T-helper 1 cell treated with Interleukin-12 subunit alpha and Interleukin-12 subunit beta and Interleukin-4 antibody, amounts not matched to agents 30 μg/mL and 1 μg/mL, for 36 hours (primary cell): ENCODE measurements at regions not wholly inside any gene's neighbourhood (a gene's known extent, or its start where the extent isn't known, plus 50 kb on each side); places are given as distances from the start of the nearest gene placed in this dataset.

Experiments
- H3K27ac Mint-ChIP-seq: one replicate; pipeline ENCODE4 v1.8.0; 2021; ENCODE audit warnings: mild to moderate bottlenecking, mixed read lengths
- H3K27me3 Mint-ChIP-seq: one replicate; pipeline ENCODE4 v1.8.0; 2021; ENCODE audit warnings: low read depth, mixed read lengths
- H3K36me3 Mint-ChIP-seq: one replicate; pipeline ENCODE4 v1.8.0; 2021; ENCODE audit warnings: low read depth, mixed read lengths
- H3K4me1 Mint-ChIP-seq: one replicate; pipeline ENCODE4 v1.8.0; 2021; ENCODE audit warnings: low read depth, mixed read lengths
- H3K4me3 Mint-ChIP-seq: one replicate; pipeline ENCODE4 v1.8.0; 2021; ENCODE audit warnings: mild to moderate bottlenecking, moderate library complexity, mixed read lengths
- H3K9me3 Mint-ChIP-seq: one replicate; pipeline ENCODE4 v1.8.0; 2021; ENCODE audit warnings: mixed read lengths

DNA sequence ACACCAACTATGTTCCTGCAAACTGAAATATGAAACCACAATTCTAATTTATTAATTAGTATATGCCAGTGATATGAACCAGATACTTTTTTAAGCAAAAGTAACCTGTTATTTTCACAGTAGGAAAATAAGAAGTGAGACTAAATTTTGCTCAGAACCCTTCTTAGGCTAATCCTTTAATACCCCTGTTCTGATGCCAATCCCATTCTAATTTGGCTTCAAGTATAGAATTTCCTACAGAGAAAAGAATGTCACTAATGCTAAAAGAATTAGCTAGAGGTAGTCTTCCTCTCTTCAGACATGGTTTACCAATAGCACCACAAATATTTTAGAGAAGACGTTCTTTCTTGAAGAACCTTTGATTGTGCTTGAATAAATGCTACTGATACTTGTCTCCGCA, 758.4 kb downstream of the FLRT2 start:
- Mint-ChIP-seq H3K36me3 (no peaks in the 10 kb centered on the region), H3K4me3 (no peak overlapping the region), H3K4me1 (no peaks in the 10 kb centered on the region), H3K9me3 (peaks cover 8% of the 10 kb centered on the region), H3K27me3 (no peaks in the 10 kb centered on the region), H3K27ac (no peak overlapping the region)

DNA sequence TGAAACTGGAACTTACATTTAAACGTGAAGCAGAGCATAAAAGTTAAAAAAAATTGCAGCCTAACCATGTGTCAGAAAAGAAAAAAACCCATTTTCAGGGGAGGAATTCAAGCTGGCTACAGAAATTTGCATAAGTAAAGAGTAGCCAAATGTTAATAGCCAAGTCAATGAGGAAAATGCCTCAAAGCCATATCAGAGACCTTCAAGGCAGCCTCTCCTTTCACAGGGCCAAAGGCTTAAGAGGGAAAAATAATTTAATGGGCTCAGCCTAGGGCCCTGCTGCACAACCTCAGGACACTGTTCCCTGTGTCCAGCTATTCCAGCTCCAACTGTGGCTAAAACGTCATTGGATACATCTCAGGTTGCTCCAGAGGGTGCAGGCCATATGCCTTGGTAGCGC, 749.5 kb downstream of the FLRT2 start:
- no peak overlapping the region for H3K4me3 Mint-ChIP-seq
- H3K36me3 Mint-ChIP-seq: no peaks in the 10 kb centered on the region
- H3K27me3 Mint-ChIP-seq: no peaks in the 10 kb centered on the region

DNA sequence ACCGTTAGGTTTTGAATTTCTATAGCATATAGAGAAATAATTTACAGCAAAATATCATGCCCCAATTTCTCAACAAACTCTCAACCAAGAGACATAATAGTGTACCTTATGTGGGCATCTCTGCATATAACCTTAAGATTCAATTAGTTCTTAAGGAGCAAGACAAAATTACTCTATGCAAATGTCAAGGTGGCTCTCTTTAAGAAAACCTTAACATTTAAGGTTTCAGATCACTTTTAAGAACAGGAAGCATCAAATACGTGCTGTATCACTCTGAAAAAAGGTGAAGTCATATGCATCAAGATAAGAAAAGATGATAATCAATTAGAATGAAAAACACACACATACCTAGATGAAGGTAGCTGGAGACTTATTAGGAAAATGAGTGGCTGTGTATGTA, 728.0 kb downstream of the FLRT2 start:
- Mint-ChIP-seq H3K9me3 (no peaks in the 10 kb centered on the region), H3K27ac (no peak overlapping the region), H3K36me3 (no peaks in the 10 kb centered on the region), H3K4me3 (no peak overlapping the region), H3K4me1 (no peaks in the 10 kb centered on the region), H3K27me3 (no peaks in the 10 kb centered on the region)

More for the DNA sequence above, 749.5 kb downstream of the FLRT2 start:
- Mint-ChIP-seq H3K27ac (no peak overlapping the region), H3K9me3 (no peaks in the 10 kb centered on the region), H3K4me1 (no peaks in the 10 kb centered on the region)

DNA sequence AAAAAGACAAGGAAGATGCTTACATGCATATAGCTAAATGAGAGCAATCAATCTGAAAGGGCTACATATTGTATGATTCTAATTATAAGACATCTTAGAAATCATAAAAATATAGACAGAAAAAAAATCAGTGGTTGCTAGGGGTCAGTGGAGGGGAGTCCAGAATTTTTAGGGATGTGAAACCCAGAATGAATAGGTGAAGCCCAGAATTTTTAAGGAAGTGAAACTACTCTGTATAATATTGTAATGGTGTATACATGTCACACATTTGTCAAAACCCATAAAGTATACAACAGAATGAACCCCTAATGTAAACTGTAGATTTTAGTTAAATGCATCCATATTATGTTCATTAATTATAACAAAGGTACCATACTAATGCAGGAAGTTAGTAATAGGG, 713.2 kb downstream of the FLRT2 start:
- peaks cover 3% of the 10 kb centered on the region for H3K9me3 Mint-ChIP-seq
- H3K27ac Mint-ChIP-seq: no peak overlapping the region
- H3K4me3 Mint-ChIP-seq: no peak overlapping the region
- no peaks in the 10 kb centered on the region for H3K4me1 Mint-ChIP-seq
- no peaks in the 10 kb centered on the region for H3K36me3 Mint-ChIP-seq
- H3K27me3 Mint-ChIP-seq: no peaks in the 10 kb centered on the region

DNA sequence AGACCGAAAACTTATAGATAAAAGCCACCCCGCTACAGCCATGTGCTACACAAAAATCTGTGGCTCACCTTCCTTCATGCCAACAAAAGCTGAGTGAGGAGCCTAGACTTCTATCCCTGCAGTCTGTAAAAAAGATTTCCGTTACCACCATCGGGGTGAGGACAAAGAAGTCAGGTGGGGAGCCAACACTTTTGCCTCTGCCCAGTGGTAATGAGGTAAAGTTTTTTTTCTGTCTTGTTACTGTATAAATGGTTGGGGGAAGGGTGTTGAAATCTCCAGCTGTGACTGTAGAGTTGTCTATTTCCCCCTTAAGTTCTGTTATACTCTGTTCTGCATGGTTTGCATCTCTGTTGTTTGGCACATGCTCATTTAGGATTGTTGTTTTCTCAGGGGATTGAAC, 707.8 kb downstream of the FLRT2 start:
- Mint-ChIP-seq H3K9me3 (peaks cover 17% of the 10 kb centered on the region), H3K4me1 (no peaks in the 10 kb centered on the region), H3K27me3 (no peaks in the 10 kb centered on the region), H3K27ac (no peak overlapping the region), H3K36me3 (no peaks in the 10 kb centered on the region), H3K4me3 (no peak overlapping the region)

DNA sequence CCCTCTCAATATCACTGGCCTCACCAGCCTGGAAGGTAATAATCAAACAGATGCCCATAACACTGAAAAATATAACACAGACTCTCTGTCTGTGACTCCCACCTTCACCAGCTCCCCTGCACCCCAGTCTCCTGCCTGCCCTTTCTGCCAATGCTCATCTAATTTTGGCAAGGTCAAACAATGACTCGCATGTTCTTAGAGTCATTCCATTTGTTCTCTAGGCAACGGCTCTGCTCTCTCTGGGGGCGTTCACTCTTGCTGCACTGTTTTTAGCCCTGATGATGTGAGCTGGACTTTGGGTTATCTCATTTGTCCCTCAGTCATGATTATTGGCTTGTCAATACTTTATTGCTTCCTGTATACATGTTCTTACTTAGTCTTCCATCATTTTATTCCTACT, 691.8 kb downstream of the FLRT2 start:
- no peaks in the 10 kb centered on the region for H3K27me3 Mint-ChIP-seq
- H3K4me1 Mint-ChIP-seq: no peaks in the 10 kb centered on the region
- H3K4me3 Mint-ChIP-seq: no peak overlapping the region
- H3K27ac Mint-ChIP-seq: no peak overlapping the region
- no peaks in the 10 kb centered on the region for H3K9me3 Mint-ChIP-seq
- H3K36me3 Mint-ChIP-seq: no peaks in the 10 kb centered on the region

DNA sequence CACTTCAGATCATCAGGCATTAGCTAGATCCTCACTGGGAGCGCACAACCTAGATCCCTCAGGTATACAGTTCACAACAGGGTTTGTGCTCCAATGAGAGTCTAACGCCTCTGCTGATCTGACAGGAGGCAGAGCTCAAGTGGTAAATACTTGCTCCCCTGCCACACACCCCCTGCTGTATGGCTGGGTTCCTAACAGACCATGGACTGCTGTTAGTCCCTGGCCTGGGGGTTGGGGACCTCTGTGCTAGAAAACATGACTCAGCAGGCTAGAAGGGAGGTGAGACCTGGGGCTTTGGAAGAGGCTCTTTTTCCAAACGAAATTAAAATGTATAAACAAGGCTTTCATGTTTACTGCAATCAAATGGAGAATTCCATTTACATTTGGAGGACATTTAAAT, 691.1 kb downstream of the FLRT2 start:
- H3K9me3 Mint-ChIP-seq: no peaks in the 10 kb centered on the region
- no peaks in the 10 kb centered on the region for H3K4me1 Mint-ChIP-seq
- no peaks in the 10 kb centered on the region for H3K36me3 Mint-ChIP-seq
- H3K4me3 Mint-ChIP-seq: no peak overlapping the region
- H3K27me3 Mint-ChIP-seq: no peaks in the 10 kb centered on the region
- no peak overlapping the region for H3K27ac Mint-ChIP-seq

DNA sequence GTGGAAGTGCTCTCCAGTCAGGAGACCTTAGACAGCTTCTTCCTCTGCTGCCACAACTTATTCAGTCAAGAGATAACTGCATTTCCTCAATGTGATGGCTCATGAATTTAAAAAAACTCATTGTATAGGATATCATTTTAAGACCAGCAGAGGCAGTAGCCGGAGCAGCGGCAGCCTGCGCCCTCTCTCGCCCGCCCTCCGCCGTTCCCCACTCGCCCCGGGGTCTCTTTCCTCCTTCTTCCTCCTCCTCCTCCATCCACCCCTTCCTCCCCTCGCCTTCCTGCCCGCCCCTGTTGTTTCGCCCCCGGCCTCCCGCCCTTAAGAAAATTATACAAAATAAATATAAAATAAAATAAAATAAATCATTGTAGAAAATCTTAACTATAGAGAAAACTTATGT, 687.6 kb downstream of the FLRT2 start:
- Mint-ChIP-seq H3K4me1 (no peaks in the 10 kb centered on the region), H3K27me3 (no peaks in the 10 kb centered on the region), H3K36me3 (no peaks in the 10 kb centered on the region), H3K9me3 (no peaks in the 10 kb centered on the region), H3K4me3 (no peak overlapping the region), H3K27ac (no peak overlapping the region)

DNA sequence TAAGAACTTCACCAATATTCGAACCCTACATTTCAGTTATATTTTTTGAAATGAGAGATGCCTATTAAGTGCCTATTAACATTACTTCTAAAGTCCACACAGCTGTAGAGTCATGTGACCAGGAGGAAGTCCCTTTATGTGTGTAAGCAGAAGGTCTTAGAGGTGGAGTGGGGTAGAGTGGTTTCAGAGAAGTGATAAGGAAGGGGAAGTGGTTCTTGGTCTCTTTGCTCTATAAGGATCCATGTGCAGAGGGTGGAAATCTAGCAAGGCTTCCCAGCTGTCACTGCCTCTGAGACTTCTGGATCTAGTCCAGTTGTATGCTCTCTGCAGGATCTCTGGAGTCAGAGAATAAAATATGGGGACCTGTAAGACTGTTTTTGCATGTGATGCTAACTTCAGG, 673.9 kb downstream of the FLRT2 start:
- H3K27me3 Mint-ChIP-seq: no peaks in the 10 kb centered on the region
- H3K36me3 Mint-ChIP-seq: no peaks in the 10 kb centered on the region
- no peak overlapping the region for H3K4me3 Mint-ChIP-seq
- H3K4me1 Mint-ChIP-seq: no peaks in the 10 kb centered on the region
- no peaks in the 10 kb centered on the region for H3K9me3 Mint-ChIP-seq
- H3K27ac Mint-ChIP-seq: no peak overlapping the region

DNA sequence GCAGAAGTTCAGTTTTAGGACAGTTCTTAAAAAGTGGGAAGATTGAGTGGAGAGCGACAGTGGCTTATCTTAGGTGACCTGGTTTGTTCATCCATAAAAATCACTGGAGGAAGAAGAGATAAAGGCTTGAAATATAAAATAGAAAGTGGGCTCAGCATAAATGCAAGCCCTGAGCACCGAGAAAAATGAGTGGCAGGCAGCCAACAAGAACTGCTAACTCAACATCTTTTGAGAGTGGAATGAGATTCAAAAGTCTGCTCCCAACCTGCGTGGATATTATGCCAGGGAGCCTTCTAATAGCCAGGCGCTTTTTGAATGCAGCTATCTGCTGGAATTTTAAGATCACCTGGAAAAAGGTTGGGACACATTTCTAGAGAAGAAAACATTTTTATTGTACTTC, 666.5 kb downstream of the FLRT2 start:
- Mint-ChIP-seq H3K27me3 (no peaks in the 10 kb centered on the region), H3K4me1 (no peaks in the 10 kb centered on the region), H3K36me3 (no peaks in the 10 kb centered on the region), H3K9me3 (peaks cover 3% of the 10 kb centered on the region), H3K4me3 (no peak overlapping the region), H3K27ac (no peak overlapping the region)

DNA sequence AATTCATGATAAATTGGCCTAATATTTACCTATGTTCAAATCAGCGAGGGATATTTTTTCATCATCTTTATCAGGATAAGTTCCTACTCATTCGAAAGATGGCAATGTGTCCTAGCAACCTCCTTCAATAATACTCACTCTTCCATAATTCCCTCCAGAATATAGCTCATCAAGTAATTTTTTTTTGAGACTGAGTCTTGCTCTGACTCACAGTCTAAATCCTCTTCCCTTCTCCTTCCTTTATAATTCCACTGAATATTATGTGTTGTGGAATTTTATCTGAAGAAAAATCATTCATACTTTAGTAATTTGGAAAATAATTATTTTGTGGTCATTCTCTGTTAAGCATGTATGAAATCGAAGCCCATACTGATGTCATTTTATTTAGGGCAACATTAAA, 663.8 kb downstream of the FLRT2 start:
- H3K36me3 Mint-ChIP-seq: no peaks in the 10 kb centered on the region
- H3K9me3 Mint-ChIP-seq: peaks cover 4% of the 10 kb centered on the region
- H3K27ac Mint-ChIP-seq: no peak overlapping the region
- H3K27me3 Mint-ChIP-seq: no peaks in the 10 kb centered on the region
- H3K4me3 Mint-ChIP-seq: no peak overlapping the region
- no peaks in the 10 kb centered on the region for H3K4me1 Mint-ChIP-seq

DNA sequence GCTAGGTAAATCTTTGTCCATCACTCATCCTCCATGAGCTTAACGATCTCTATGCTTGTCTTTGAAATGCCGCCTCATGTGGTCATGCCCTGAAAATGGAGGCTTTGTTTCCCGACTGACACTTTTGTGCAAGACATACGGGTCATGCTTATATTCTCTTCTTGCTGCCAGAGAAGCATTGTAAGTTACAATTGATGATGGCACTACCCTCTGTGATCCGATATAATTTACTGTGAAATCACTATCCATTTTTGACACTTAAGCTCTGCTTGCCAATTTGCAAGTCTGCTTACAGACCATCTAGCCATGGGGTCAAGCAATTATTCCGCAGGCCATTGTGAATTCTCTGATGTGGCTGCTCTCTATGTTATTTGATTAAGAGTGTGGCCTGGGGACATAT, 650.0 kb downstream of the FLRT2 start:
- Mint-ChIP-seq H3K36me3 (no peaks in the 10 kb centered on the region), H3K9me3 (peaks cover 3% of the 10 kb centered on the region), H3K27ac (no peak overlapping the region), H3K4me3 (no peak overlapping the region), H3K27me3 (no peaks in the 10 kb centered on the region), H3K4me1 (no peaks in the 10 kb centered on the region)

DNA sequence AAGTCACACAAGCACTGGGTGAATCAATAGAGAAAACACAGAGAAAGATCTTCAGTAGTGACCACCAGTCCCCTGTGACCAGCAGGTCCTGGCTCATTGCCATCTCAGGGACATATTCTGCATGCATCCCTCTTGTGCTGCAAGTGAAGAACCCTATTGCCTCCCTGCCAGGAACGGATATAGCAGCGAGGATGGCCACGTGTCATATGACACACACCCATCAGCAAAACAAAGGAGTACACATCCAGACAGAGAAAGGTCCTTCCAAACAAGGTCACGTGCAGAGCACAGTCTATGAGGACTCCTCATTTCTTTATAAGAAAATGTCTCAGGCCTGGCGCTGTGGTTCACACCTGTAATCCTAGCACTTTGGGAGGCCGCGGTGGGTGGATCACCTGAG, 638.4 kb downstream of the FLRT2 start:
- H3K27me3 Mint-ChIP-seq: no peaks in the 10 kb centered on the region
- H3K4me1 Mint-ChIP-seq: no peaks in the 10 kb centered on the region
- no peaks in the 10 kb centered on the region for H3K36me3 Mint-ChIP-seq
- peaks cover 3% of the 10 kb centered on the region for H3K9me3 Mint-ChIP-seq
- H3K4me3 Mint-ChIP-seq: no peak overlapping the region
- H3K27ac Mint-ChIP-seq: no peak overlapping the region

DNA sequence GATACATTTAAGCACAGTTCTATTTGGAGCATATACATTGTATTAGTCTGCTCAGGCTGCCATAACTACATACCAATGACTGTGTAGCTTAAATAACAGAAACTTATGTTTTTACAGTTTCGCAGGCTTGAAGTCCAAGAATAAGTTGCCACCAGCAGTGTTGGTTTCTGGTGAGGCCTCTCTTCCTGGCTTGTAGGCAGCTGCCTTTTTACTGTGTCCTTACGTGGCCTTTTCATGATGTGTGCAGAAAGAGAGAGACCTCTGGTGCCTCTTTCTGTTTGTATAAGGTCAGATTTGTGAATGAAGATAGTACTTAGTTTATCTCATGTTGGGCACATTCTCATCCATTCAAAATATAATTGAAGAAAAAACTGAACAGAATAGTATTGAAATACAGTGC, 636.6 kb downstream of the FLRT2 start:
- no peaks in the 10 kb centered on the region for H3K4me1 Mint-ChIP-seq
- H3K27me3 Mint-ChIP-seq: no peaks in the 10 kb centered on the region

DNA sequence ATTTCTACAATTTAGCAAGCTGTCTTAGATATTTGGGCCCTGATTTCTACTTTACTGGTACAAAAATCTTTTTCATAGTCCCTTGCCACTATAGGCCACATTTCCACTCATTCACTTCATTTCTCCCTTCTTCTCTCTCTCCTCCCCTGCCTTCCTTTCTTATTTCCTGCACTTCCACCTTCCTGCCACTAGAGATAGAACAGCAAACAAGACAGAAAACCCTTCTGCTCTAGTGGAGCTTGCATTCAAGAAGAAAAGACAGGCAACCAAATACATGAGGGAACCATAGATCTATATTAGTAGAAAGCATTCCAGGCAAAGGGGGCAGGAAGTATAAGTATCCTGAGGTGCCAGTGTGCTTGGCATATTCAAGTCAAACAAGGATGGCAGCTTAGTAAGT, 623.5 kb downstream of the FLRT2 start:
- no peaks in the 10 kb centered on the region for H3K36me3 Mint-ChIP-seq
- no peaks in the 10 kb centered on the region for H3K27me3 Mint-ChIP-seq
- peaks cover 7% of the 10 kb centered on the region for H3K9me3 Mint-ChIP-seq
- no peak overlapping the region for H3K4me3 Mint-ChIP-seq
- H3K27ac Mint-ChIP-seq: no peak overlapping the region
- no peaks in the 10 kb centered on the region for H3K4me1 Mint-ChIP-seq

More for the DNA sequence above, 636.6 kb downstream of the FLRT2 start:
- Mint-ChIP-seq H3K36me3 (no peaks in the 10 kb centered on the region), H3K27ac (no peak overlapping the region), H3K4me3 (no peak overlapping the region), H3K9me3 (peaks cover 3% of the 10 kb centered on the region)

DNA sequence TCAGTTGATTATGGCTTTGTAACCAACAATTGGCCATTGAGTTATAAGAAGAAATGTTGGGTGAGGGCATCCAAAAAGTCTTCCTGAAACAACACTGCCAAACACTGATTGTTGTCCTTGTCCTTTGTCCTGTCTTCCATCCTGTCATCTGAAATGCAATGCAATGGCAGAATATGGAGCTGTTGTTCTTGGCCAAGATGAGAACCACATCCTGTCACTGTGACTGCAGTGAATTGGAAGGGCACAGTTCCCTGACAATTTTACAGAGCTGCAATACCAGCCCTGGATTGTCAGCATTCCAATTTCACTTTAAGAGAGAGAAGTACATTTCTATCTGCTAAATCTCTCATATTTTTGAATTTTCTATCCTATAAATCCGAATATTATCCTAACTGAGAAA, 613.3 kb downstream of the FLRT2 start:
- Mint-ChIP-seq H3K36me3 (no peaks in the 10 kb centered on the region), H3K4me1 (no peaks in the 10 kb centered on the region), H3K27ac (no peak overlapping the region), H3K4me3 (no peak overlapping the region), H3K27me3 (no peaks in the 10 kb centered on the region), H3K9me3 (peaks cover 19% of the 10 kb centered on the region)
